ENCODE measurements at regions not wholly inside any gene's neighbourhood (a gene's known extent, or its start where the extent isn't known, plus 50 kb on each side); places are given as distances from the start of the nearest gene placed in this dataset.

GRCh38 chr20:16801919-16802651, 53.9 kb downstream of the OTOR start:
- FAIRE-seq (no peak), DNase-seq (ENCODE audit: insufficient read length, low spot score) (no peak)
- peak; percentile 87 for TF ChIP-seq CTCF (IDR thresholded peaks at IDR 0.05; ENCODE audit: insufficient read depth, missing control alignments)

DNA sequence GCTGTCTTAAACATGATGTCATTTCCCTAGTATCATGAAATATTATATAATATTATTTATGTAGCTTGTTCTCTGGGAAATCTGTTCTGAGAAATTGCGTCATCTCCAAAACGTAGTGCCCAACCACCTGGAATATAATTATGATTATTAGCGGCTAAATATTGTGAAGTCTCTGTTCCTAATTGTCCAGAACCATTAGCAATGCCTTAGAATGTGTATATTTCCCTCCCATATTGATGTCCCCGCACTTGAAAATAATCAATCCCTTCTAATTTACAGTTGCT, 54.4 kb downstream of the OTOR start:
- DNase-seq (ENCODE audit: insufficient read length, low spot score) (no peak), FAIRE-seq (no peak)
- no peak for TF ChIP-seq CTCF (IDR thresholded peaks at IDR 0.05; ENCODE audit: insufficient read depth, missing control alignments)

- peak; percentile 87 for TF ChIP-seq CTCF (IDR thresholded peaks at IDR 0.05; ENCODE audit: insufficient read depth, missing control alignments)
- FAIRE-seq = no peak
- DNase-seq (ENCODE audit: insufficient read length, low spot score) = peak; percentile 15
Measured at GRCh38 chr20:16803965-16804792, 56.0 kb downstream of the OTOR start.

- DNase-seq (ENCODE audit: insufficient read length, low spot score) (no peak), FAIRE-seq (no peak)
- no peak for TF ChIP-seq CTCF (IDR thresholded peaks at IDR 0.05; ENCODE audit: insufficient read depth, missing control alignments)
Measured at GRCh38 chr20:16804793-16805187, 56.6 kb downstream of the OTOR start.

- FAIRE-seq (no peak), DNase-seq (ENCODE audit: insufficient read length, low spot score) (no peak)
- no peak for TF ChIP-seq CTCF (IDR thresholded peaks at IDR 0.05; ENCODE audit: insufficient read depth, missing control alignments)
Measured at GRCh38 chr20:16806061-16806460, 57.9 kb downstream of the OTOR start.

GRCh38 chr20:16806886-16807285, 58.7 kb downstream of the OTOR start:
- FAIRE-seq (no peak), DNase-seq (ENCODE audit: insufficient read length, low spot score) (no peak)
- no peak for TF ChIP-seq CTCF (IDR thresholded peaks at IDR 0.05; ENCODE audit: insufficient read depth, missing control alignments)

- no peak for TF ChIP-seq CTCF (IDR thresholded peaks at IDR 0.05; ENCODE audit: insufficient read depth, missing control alignments)
- DNase-seq (ENCODE audit: insufficient read length, low spot score) (no peak), FAIRE-seq (no peak)
Measured at GRCh38 chr20:16808796-16809195, 60.6 kb downstream of the OTOR start.
